HEK293T (cell line): ENCODE measurements at regions not wholly inside any gene's neighbourhood (a gene's known extent, or its start where the extent isn't known, plus 50 kb on each side); places are given as distances from the start of the nearest gene placed in this dataset.
"Not testable (repeated sequence)": the region's sequence is repeated elsewhere in the genome, so short reads cannot be mapped to it uniquely, and the experiment has no call there.

Source experiments
- CTCF ChIA-PET: fragments of 350-600 bp; formaldehyde crosslinking; extraction: SDS; loops from one replicate; lab custom pipeline; 2021; ENCODE audit warnings: antibody characterized with exemption, inconsistent platforms; lab: Yijun Ruan, JAX
- POLR2A ChIA-PET: fragments of 350-600 bp; formaldehyde crosslinking; extraction: SDS; loops from one replicate; lab custom pipeline; 2020; ENCODE audit warnings: antibody characterized with exemption, inconsistent platforms; lab: Yijun Ruan, JAX
- DNase-seq: peaks from one replicate; pipeline ENCODE4 v3.0.0; 2012; ENCODE audit warnings: mixed read lengths; ENCODE audit errors: extremely low spot score
- ARNT ChIP-seq: fragments of 450-650 bp; IDR thresholded peaks from 2 replicates; pipeline ENCODE4 v1.6.1; 2017; ENCODE audit warnings: mild to moderate bottlenecking
- BHLHE40 ChIP-seq: fragments of 450-650 bp; IDR thresholded peaks from 2 replicates; pipeline ENCODE4 v1.6.1; 2016; ENCODE audit warnings: mild to moderate bottlenecking, moderate library complexity, borderline replicate concordance
- CTBP1 ChIP-seq: fragments of 450-650 bp; IDR thresholded peaks from 2 replicates; pipeline ENCODE4 v1.6.1; 2016; ENCODE audit warnings: borderline replicate concordance
- ELF4 ChIP-seq: fragments of 450-650 bp; IDR thresholded peaks from 2 replicates; pipeline ENCODE4 v1.6.1; 2017; ENCODE audit warnings: antibody characterized with exemption
- FOXA1 ChIP-seq: fragments of 450-650 bp; IDR thresholded peaks from 2 replicates; pipeline ENCODE4 v1.6.1; 2016; ENCODE audit warnings: mild to moderate bottlenecking
- FOXK2 ChIP-seq: fragments of 450-650 bp; IDR thresholded peaks from 2 replicates; pipeline ENCODE4 v1.6.1; 2016; ENCODE audit warnings: mild to moderate bottlenecking
- FOXM1 ChIP-seq: fragments of 450-650 bp; IDR thresholded peaks from 2 replicates; pipeline ENCODE4 v1.6.1; 2017; ENCODE audit warnings: mild to moderate bottlenecking, borderline replicate concordance
- HDGF ChIP-seq: fragments of 450-650 bp; IDR thresholded peaks from 2 replicates; pipeline ENCODE4 v1.6.1; 2017; ENCODE audit warnings: antibody characterized with exemption, borderline replicate concordance
- L3MBTL2 ChIP-seq: fragments of 450-650 bp; conservative IDR thresholded peaks from 2 replicates; pipeline ENCODE4 v1.6.1; 2016; ENCODE audit warnings: mild to moderate bottlenecking
- LEF1 ChIP-seq: fragments of 450-650 bp; IDR thresholded peaks from 2 replicates; pipeline ENCODE4 v1.6.1; 2017; ENCODE audit warnings: mild to moderate bottlenecking, borderline replicate concordance
- NFRKB ChIP-seq: fragments of 450-650 bp; IDR thresholded peaks from 2 replicates; pipeline ENCODE4 v1.6.1; 2016; ENCODE audit warnings: mild to moderate bottlenecking, moderate library complexity
- PKNOX1 ChIP-seq: fragments of 450-650 bp; IDR thresholded peaks from 2 replicates; pipeline ENCODE4 v1.6.1; 2016
- SP1 ChIP-seq: fragments of 450-650 bp; IDR thresholded peaks from 2 replicates; pipeline ENCODE4 v1.6.1; 2017
- SUZ12 ChIP-seq: fragments of 450-650 bp; IDR thresholded peaks from 2 replicates; pipeline ENCODE4 v1.6.1; 2016; ENCODE audit warnings: mild to moderate bottlenecking
- TARDBP ChIP-seq: fragments of 450-650 bp; IDR thresholded peaks from 2 replicates; pipeline ENCODE4 v1.6.1; 2016
- ZNF384 ChIP-seq: fragments of 450-650 bp; IDR thresholded peaks from 2 replicates; pipeline ENCODE4 v1.6.1; 2016

- ChIA-PET CTCF (interaction anchor here (0.6 kb wide), 1 partner anchor 548 kb away, joined by 3 read pairs; no protein-coding TSS in a partner anchor), POLR2A (interaction anchor here (0.9 kb wide), 1 partner anchor 96 kb away, joined by 3 read pairs; no protein-coding TSS in a partner anchor)
- TF ChIP-seq TARDBP (no peak), BHLHE40 (no peak), HDGF (no peak), ARNT (no peak), ELF4 (no peak), FOXK2 (no peak), CTBP1 (no peak), SP1 (no peak), NFRKB (no peak), SUZ12 (no peak), PKNOX1 (no peak), LEF1 (no peak), L3MBTL2 (no peak), FOXM1 (no peak), FOXA1 (no peak), ZNF384 (no peak)
- peak; percentile 28 for DNase-seq
Measured at GRCh38 chr3:72270072-72270681, 485.2 kb upstream of the PROK2 start.

GRCh38 chr3:72269475-72269874 is 484.5 kb upstream of the PROK2 start:
- ChIA-PET POLR2A (interaction anchor here (0.9 kb wide), 1 partner anchor 96 kb away, joined by 3 read pairs; no protein-coding TSS in a partner anchor), CTCF (no interaction called here)
- no peak for TF ChIP-seq FOXK2
- no peak for TF ChIP-seq PKNOX1
- no peak for TF ChIP-seq ELF4
- TF ChIP-seq TARDBP, result no peak
- no peak for TF ChIP-seq NFRKB
- TF ChIP-seq FOXA1, result no peak
- no peak for TF ChIP-seq LEF1
- TF ChIP-seq ZNF384, result no peak
- no peak for TF ChIP-seq BHLHE40
- DNase-seq, result no peak

GRCh38 chr3:72266921-72267524 is 482.1 kb upstream of the PROK2 start:
- DNase-seq, POLR2A ChIA-PET, CTCF ChIA-PET: not testable (repeated sequence)

- TF ChIP-seq BHLHE40 (no peak), FOXA1 (no peak), FOXK2 (no peak), ARNT (no peak), TARDBP (no peak), ELF4 (no peak), HDGF (no peak), PKNOX1 (no peak), ZNF384 (no peak), NFRKB (no peak), L3MBTL2 (no peak), SP1 (no peak), CTBP1 (no peak), LEF1 (no peak), SUZ12 (no peak), FOXM1 (no peak)
- POLR2A ChIA-PET, result no interaction called here
- CTCF ChIA-PET, result interaction anchor here (0.9 kb wide), 1 partner anchor 43 kb away, joined by 4 read pairs; no protein-coding TSS in a partner anchor
- no peak for DNase-seq
Measured at GRCh38 chr3:72266016-72266370, 481.0 kb upstream of the PROK2 start.

GRCh38 chr3:72265256-72266015 is 480.5 kb upstream of the PROK2 start:
- CTCF ChIA-PET, result interaction anchor here (0.6 to 0.9 kb wide), 3 partner anchors 43 to 374 kb away, joined by 3 to 4 read pairs (median 4); no protein-coding TSS in a partner anchor
- TF ChIP-seq TARDBP (no peak), CTBP1 (no peak), PKNOX1 (no peak), L3MBTL2 (no peak), FOXK2 (no peak), SP1 (no peak), ARNT (no peak), ZNF384 (no peak), LEF1 (no peak)
- POLR2A ChIA-PET, result no interaction called here
- peak; percentile 15 for DNase-seq
